NCI-H2081 (cell line): ENCODE measurements at regions not wholly inside any gene's neighbourhood (a gene's known extent, or its start where the extent isn't known, plus 50 kb on each side); places are given as distances from the start of the nearest gene placed in this dataset.
"Not testable (repeated sequence)": the region's sequence is repeated elsewhere in the genome, so short reads cannot be mapped to it uniquely, and the experiment has no call there.

Source experiments
- DNase-seq, 2 experiments: peaks; one replicate each; lab custom pipeline; 2025; lab: John Stamatoyannopoulos, UW

DNA sequence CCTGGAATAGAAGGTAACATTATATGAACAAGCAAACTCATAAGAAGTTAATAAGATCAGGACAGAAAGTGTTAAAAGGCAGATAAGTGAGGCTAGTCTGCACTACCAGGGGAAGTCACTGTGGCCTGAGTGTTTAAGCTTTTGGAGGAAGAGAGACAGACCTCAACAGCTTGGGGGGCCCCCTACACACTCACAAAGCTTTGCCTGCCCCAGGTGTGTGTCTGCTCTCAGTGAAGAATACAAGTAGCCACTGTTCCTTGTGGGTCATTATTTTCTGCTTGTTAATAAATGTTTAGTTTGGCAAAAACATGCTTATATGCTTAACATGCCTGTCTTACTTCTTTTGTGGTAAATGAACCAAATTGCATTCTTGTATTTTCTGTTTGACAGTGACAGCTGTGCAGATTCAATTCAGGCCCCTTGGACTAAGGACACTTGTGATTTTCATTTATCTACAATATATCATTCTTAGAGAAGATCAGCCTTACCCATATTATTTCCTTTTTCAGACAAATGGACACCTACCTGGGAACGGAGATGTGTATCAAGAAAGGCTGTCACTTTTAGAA lies 50.7 kb upstream of the C12orf71 start:
- no peak for DNase-seq

DNA sequence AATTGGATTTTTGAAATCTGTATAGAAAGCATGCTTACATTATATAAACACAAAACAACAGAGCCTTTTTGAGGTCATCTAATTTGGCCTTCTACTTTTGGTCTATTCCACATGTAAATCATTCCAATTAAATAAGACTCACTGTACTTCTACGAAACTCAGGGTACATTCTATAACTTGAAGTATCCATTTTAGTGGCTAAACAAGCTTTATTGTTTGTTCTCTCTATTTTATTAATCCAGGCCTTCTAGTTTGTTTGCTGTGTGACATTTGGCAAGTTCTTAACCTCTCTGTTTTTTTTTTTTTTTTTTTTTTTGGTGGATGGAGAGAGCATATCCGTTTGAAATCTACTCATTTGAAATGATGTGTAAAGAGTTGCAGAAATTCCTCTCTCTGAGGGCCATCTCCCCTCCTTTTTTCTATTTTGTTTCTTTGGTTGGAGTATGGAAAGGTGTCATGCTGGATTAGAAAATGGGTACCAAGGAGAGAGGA lies 58.1 kb upstream of the C12orf71 start:
- DNase-seq: no peak

GRCh38 chr12:27142101-27142721 lies 59.8 kb upstream of the C12orf71 start:
- peak; percentile 60 to 75 for DNase-seq

DNA sequence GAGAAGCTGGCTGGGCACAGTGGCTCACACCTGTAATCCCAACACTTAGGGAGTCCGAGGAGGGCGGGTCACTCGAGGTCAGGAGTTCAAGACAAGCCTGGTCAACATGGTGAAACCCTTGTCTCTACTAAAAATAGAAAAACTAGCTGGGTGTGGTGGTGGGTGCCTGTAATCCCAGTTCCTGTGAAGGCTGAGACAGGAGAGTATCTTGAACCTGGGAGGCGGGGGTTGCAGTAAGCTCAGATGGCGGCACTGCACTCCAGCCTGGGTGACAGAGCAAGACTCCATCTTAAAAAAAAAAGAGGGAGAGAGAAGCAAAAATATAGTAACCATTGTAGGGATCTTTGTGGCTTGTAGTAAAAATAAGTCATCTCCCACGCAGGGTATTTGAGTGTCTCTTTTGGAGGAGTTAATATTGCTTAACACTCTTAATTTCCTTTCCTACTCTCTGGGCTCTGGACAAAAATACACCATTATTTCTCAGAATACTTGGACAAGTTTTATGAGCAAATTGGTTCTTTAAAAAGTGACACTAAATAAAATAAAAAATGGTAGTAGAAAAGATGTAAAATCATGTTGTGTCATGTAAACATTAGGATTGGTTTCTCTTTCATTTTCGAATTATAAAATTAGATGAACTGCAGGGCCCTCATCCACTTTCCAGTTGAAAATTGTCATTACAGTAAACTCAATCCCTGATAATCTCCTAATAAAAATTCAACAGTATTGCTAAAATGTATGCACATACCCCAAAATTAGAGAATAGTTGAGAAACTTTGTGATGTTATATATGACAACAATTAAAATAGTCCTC lies 61.1 kb upstream of the C12orf71 start:
- no peak for DNase-seq

DNA sequence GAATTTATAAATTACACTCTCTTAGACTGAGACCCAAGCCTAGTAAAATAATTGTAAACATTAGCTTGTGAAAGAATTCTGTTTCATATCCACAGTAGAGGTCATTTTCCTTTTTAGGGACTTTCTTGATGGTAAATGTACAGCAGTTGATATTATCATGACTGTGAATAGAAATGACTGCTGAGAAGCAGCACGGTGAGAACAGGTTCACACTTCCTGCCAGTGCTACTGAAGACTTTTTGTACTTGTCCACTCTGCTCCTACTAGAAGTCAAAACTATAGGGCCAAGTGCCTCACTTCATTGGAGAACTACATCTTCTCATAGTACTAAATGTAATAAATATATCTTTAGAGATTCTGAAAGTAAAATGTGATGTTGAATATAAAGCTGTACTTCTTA lies 63.3 kb upstream of the C12orf71 start:
- not testable (repeated sequence) for DNase-seq

DNA sequence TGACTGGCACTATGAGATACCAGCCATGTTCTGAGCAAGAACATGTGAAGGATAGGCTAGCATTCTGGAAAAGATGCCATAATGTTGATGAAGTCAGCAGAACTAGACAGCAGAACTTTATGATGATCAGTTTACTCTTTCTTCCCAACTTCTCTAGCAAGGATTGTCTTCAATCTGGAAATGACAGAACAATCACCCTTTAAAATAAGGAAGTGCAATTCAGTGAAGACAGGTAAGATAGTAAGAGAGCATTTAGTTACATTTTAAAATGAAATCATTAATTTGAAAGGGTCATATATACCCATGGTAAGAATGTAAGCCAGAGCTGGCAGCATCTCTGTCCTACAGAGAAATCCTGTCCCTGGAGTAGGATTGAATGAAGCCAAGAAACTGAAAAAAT lies 66.0 kb upstream of the C12orf71 start:
- DNase-seq: no peak

DNA sequence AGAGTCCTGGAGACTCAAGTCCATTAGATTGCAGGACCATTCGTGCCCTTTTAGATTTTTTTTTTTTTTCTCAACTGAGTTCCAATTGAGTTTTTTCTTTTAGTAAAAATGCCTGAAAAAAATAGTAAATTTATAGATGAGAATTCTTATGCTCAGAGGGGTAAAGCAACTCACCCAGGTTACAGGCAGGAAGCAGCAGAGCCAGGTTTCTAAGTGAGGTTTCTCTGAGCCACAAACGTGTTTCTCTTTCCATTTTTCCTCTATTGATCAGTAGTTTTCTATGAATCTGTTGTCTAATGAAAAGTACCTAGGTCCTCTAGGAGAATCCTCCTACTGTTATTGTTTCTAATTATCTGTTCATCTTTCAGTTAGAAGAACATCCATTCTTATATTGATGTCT lies 66.4 kb upstream of the C12orf71 start:
- no peak for DNase-seq

GRCh38 chr12:27151479-27151878 lies 69.1 kb upstream of the C12orf71 start:
- DNase-seq: no peak

GRCh38 chr12:27158297-27158696 lies 75.9 kb upstream of the C12orf71 start:
- no peak for DNase-seq

- no peak for DNase-seq
Observed at GRCh38 chr12:27161458-27162228, 79.3 kb upstream of the C12orf71 start.

GRCh38 chr12:27162229-27162537 lies 79.8 kb upstream of the C12orf71 start:
- DNase-seq: no peak

DNA sequence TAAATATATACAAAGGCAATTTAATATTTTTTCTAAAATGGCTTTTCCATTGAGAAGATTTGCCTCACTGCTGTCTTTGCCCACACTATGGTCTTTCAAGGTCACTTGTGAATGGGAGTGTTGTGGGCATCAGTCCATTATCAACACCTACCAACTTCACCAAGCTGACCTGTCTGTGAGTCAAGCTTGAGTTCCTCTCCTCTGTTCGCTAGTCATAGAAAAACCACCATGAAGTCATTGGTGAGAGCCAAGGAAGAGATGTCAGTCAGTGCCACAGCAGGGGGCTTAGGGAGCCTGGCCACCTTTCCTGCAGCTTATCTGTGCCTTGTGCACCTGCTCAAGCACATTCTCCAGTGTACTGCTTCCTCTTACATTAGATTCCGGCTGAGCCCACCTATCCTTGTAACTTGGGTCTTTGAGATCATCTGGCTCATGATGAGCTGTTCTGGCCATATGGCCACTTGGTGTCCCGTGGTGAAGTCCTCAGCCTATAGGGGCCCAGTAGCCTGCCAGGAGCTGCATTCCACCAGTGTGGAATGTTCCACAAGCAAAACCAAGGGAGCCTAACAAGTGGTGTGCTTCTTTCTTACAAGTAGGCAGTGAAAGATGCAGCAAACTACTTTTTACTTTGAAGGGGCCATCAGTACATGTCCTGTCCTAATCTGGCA lies 80.8 kb upstream of the C12orf71 start:
- DNase-seq: no peak

DNA sequence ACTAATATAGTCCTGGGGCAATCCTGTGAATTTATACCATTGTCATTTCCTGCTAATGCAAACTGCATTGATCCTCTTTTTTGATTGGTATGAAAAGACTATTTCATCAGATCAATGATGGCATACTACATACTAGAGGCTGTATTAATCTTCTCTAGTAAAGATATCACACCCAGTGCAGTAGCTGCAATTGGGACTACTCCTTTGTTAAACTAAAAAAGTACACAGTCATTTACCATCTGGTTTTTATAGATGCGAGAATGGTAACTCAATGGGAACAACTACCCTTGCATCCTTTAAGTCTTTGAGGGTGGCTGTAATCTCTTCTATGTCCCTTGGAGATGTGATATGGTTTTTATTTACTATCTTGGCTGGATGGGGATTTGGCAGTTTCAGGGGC lies 80.2 kb upstream of the STK38L start:
- DNase-seq: no peak

DNA sequence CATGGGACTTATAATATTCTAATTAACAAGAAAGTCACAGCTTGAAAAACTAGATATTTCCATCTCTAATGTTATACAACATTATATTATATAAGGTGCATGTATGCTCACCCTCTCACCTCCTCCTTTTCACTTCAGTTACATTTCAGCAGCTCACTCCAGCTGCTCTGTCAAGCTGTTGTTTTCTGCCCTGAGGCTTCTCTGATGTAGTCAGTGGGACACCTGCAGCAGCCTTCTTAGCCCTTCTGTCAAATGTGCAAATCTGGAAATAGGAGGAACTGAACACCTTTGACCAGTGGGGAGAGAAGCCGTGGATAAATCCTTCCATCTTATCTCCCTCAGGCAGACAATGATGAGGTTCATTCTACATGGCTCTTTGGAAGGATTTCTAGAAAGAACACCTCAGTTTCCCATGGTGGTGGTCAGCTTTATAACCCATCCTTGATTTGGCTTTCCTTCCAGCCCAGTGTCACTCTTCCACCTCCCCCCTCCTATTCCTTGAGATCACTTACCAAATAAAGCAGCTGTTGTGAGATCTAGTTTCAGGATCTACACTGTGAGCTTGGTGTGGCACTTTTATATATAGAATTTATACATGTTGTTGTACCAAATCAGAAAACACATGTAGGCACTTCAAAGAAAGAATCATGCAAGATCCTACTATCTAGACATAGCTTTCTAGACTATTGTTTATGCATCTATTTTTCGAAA lies 79.6 kb upstream of the STK38L start:
- DNase-seq: no peak

GRCh38 chr12:27165958-27166357 lies 78.1 kb upstream of the STK38L start:
- not testable (repeated sequence) for DNase-seq

DNA sequence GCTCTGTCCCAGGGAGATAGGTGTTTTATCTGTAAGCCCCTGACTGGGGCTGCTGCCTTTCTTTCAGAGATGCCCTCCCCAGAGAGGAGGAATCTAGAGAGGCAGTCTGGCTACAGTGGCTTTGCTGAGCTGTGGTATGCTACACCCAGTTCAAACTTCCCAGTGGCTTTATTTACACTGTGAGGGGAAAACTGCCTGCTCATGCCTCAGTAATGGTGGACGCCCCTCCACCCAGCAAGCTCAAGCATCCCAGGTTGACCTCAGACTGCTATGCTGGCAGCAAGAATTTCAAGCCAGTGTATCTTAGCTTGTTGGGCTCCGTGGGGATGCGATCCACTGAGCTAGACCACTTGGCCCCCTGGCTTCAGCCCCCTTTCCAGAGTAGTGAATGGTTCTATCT lies 72.6 kb upstream of the STK38L start:
- not testable (repeated sequence) for DNase-seq

DNA sequence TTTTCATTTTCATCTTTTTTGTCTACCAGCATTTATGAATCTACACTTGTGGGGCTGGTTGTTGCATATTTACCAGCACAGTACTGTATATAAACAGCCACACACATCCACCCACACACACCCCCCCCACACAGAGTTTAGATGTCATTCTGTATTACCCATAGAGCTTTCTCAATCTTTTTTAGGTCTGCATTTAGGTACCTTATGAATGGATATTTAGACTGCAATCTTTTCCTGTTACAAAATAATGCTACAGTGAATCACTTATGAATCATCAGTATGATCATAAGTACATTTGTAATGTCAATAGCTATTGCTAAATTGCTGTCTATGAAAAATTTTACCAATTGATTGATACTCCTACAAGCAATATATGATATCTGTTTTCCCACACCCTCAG lies 67.3 kb upstream of the STK38L start:
- no peak for DNase-seq

- no peak for DNase-seq
Observed at GRCh38 chr12:27177706-27178105, 66.4 kb upstream of the STK38L start.

GRCh38 chr12:27178255-27178654 lies 65.8 kb upstream of the STK38L start:
- no peak for DNase-seq

GRCh38 chr12:27178723-27179399 lies 65.2 kb upstream of the STK38L start:
- no peak for DNase-seq
